OCI-LY3 (cell line): ENCODE measurements at regions not wholly inside any gene's neighbourhood (a gene's known extent, or its start where the extent isn't known, plus 50 kb on each side); places are given as distances from the start of the nearest gene placed in this dataset.

Experiments
- EZH2phosphoT487 ChIP-seq: fragments of 200-600 bp; shearing (Covaris generic); IDR thresholded peaks from 2 replicates; pipeline ENCODE4 v1.6.1; 2018; ENCODE audit warnings: antibody characterized with exemption, mixed run types, low read depth
- TF ChIP-seq, protein P1 (sequence below): fragments of 200-600, 300-600 bp; sonication (generic); IDR thresholded peaks from 2 replicates; pipeline ENCODE4 v1.5.1; 2014; ENCODE audit warnings: antibody characterized with exemption, low read length, low read depth

DNA sequence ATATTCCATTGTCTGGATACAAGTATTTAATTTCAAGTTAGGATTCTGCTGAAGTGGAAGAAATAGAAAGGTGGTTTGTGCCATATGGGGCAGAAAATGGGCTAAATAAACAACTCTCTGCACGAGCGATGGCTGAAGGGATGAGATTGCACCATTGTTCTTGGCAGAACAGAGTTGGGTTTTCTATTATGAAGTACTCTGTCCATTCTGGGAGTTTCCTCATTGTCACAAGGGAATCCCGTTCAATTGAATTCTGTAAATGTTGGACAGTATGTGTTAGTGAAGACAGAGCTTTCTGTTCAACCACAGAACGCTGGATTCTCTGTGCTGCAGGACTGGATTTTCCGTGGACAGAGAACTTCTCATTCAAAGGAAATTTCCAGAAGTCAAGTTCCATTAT is 345.5 kb upstream of the PRICKLE1 start:
- TF ChIP-seq, protein P1, sequence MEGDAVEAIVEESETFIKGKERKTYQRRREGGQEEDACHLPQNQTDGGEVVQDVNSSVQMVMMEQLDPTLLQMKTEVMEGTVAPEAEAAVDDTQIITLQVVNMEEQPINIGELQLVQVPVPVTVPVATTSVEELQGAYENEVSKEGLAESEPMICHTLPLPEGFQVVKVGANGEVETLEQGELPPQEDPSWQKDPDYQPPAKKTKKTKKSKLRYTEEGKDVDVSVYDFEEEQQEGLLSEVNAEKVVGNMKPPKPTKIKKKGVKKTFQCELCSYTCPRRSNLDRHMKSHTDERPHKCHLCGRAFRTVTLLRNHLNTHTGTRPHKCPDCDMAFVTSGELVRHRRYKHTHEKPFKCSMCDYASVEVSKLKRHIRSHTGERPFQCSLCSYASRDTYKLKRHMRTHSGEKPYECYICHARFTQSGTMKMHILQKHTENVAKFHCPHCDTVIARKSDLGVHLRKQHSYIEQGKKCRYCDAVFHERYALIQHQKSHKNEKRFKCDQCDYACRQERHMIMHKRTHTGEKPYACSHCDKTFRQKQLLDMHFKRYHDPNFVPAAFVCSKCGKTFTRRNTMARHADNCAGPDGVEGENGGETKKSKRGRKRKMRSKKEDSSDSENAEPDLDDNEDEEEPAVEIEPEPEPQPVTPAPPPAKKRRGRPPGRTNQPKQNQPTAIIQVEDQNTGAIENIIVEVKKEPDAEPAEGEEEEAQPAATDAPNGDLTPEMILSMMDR = no peak
- TF ChIP-seq EZH2phosphoT487 = no peak
